ENCODE measurements at regions not wholly inside any gene's neighbourhood (a gene's known extent, or its start where the extent isn't known, plus 50 kb on each side); places are given as distances from the start of the nearest gene placed in this dataset.

- Histone ChIP-seq H3K27me3 (replicated peaks in 1 of 4; ENCODE audit: control insufficient read depth in 3 of 4, extremely low read depth in 1 of 4, insufficient read depth in 3 of 4, low read length in 3 of 4) (no peaks in the 10 kb centered on the region), H3K79me2 (ENCODE audit: control insufficient read depth in 1 of 2, insufficient read depth in 2 of 2, low read length in 2 of 2) (no peaks in the 10 kb centered on the region), H3K4me3 (ENCODE audit: extremely low read depth in 1 of 4, insufficient read depth in 2 of 4, low read depth in 3 of 4, low read length in 4 of 4) (no peak overlapping the region), H3K36me3 (ENCODE audit: control insufficient read depth in 2 of 4, insufficient read depth in 4 of 4, low read length in 3 of 4) (no peaks in the 10 kb centered on the region), H4K5ac (ENCODE audit: insufficient read length, low read depth, low read length) (no peak overlapping the region), H2BK5ac (ENCODE audit: low read depth, low read length) (no peak overlapping the region), H3K18ac (ENCODE audit: extremely low read depth, low read length) (no peak overlapping the region), H3K27ac (ENCODE audit: low read depth, low read length) (no peak overlapping the region), H4K20me1 (replicated peaks in 1 of 2; ENCODE audit: control insufficient read depth in 1 of 2, insufficient read depth in 2 of 2, low read length in 2 of 2) (no peaks in the 10 kb centered on the region), H3K4me2 (ENCODE audit: insufficient read depth in 1 of 2, low read depth in 2 of 2, low read length in 2 of 2) (no peak overlapping the region), H3K23ac (ENCODE audit: insufficient read length) (no peak overlapping the region), H2BK12ac (ENCODE audit: low read depth, low read length) (no peak overlapping the region), H4K8ac (ENCODE audit: extremely low read depth, insufficient read depth, low read length) (no peak overlapping the region), H3K23me2 (ENCODE audit: low read depth, low read length) (no peaks in the 10 kb centered on the region), H3K4ac (replicated peaks; ENCODE audit: insufficient read length, low read depth, low read length) (no peak overlapping the region), H2BK15ac (ENCODE audit: low read length) (no peak overlapping the region), H3K9ac (replicated peaks in 1 of 4; ENCODE audit: extremely low read depth in 1 of 4, low read depth in 3 of 4, low read length in 3 of 4) (no peak overlapping the region), H2AK5ac (ENCODE audit: low read depth, low read length) (no peak overlapping the region), H2AFZ (ENCODE audit: low read length) (no peak overlapping the region), H3K9me3 (ENCODE audit: insufficient read depth in 2 of 2, low read depth in 1 of 2, low read length in 1 of 2) (peaks cover 0 to 6% of the 10 kb centered on the region in 2 experiments; a peak in 2 of 4 replicates), H3K4me1 (replicated peaks in 1 of 4; ENCODE audit: control insufficient read depth in 3 of 4, insufficient read depth in 4 of 4, low read length in 3 of 4) (no peaks in the 10 kb centered on the region), H4K91ac (replicated peaks; ENCODE audit: insufficient read length, low read length) (no peak overlapping the region), H2BK20ac (ENCODE audit: low read length) (no peak overlapping the region), H3K56ac (replicated peaks; ENCODE audit: insufficient read length, low read depth, low read length) (no peak overlapping the region), H3K79me1 (ENCODE audit: low read depth, low read length) (no peaks in the 10 kb centered on the region), H3K14ac (ENCODE audit: insufficient read length) (no peak overlapping the region), H2BK120ac (replicated peaks; ENCODE audit: low read depth, low read length) (no peak overlapping the region)
- 91% methylated on average over 3 of the region's 3 CpGs; no CpG with 5 or more reads in 1 of the 2 experiments for WGBS, 2 experiments (ENCODE audit: extremely low coverage in 1 of 2, insufficient coverage in 1 of 2, insufficient read length in 1 of 2, insufficient replicate concordance in 2 of 2, low coverage in 1 of 2, low lambda C conversion rate in 2 of 2, missing lambda C conversion rate in 1 of 2)
- DNase-seq (ENCODE audit: low read depth in 1 of 2, low spot score in 2 of 2): no peak
- no peak for TF ChIP-seq JUN (IDR thresholded peaks at IDR 0.05; ENCODE audit: low read depth, low read length)
- TF ChIP-seq TEAD4 (IDR thresholded peaks at IDR 0.05; ENCODE audit: low read depth, low read length): no peak
- TF ChIP-seq KDM4A (IDR thresholded peaks at IDR 0.05; ENCODE audit: low read depth, low read length, severe bottlenecking): no peak
- no peak for TF ChIP-seq KDM5A (IDR thresholded peaks at IDR 0.05; ENCODE audit: low read length)
- TF ChIP-seq CHD2 (IDR thresholded peaks at IDR 0.05; ENCODE audit: low read length): no peak
- TF ChIP-seq SP1 (IDR thresholded peaks at IDR 0.05; ENCODE audit: low read depth, low read length): no peak
- no peak for TF ChIP-seq EZH2 (IDR thresholded peaks at IDR 0.05; ENCODE audit: low read depth, low read length, severe bottlenecking)
- no peak for TF ChIP-seq MAFK (IDR thresholded peaks at IDR 0.05; ENCODE audit: low read depth, low read length)
- TF ChIP-seq POLR2AphosphoS5 (IDR thresholded peaks at IDR 0.05; ENCODE audit: low read depth, low read length): no peak
- TF ChIP-seq ZNF274 (IDR thresholded peaks at IDR 0.05; ENCODE audit: borderline replicate concordance, extremely low read depth, low read length): no peak
- TF ChIP-seq BACH1 (IDR thresholded peaks at IDR 0.05; ENCODE audit: low read length): no peak
- TF ChIP-seq RFX5 (IDR thresholded peaks at IDR 0.05; ENCODE audit: borderline replicate concordance, low read depth, low read length): no peak
- TF ChIP-seq SIX5 (IDR thresholded peaks at IDR 0.05; ENCODE audit: low read depth, low read length): no peak
- no peak for TF ChIP-seq CTBP2 (IDR thresholded peaks at IDR 0.05; ENCODE audit: borderline replicate concordance, insufficient read depth, insufficient read length, low read length)
- no peak for TF ChIP-seq CBX8 (IDR thresholded peaks at IDR 0.05; ENCODE audit: borderline replicate concordance, low read depth, low read length)
- no peak for TF ChIP-seq SIRT6 (IDR thresholded peaks at IDR 0.05; ENCODE audit: low read length)
- no peak for TF ChIP-seq POLR2A (IDR thresholded peaks at IDR 0.05; ENCODE audit: control extremely low read depth in 1 of 2, low read depth in 2 of 2, low read length in 2 of 2)
- no peak for TF ChIP-seq JUND (IDR thresholded peaks at IDR 0.05; ENCODE audit: low read length)
- ChIA-PET POLR2A (ENCODE audit: partially characterized antibody) (no interaction called here), CTCF (ENCODE audit: partially characterized antibody) (interaction anchor here (0.9 kb wide), 2 partner anchors 12 to 23 kb away, joined by 3 read pairs; no protein-coding TSS in a partner anchor)
- FAIRE-seq: no peak
These were observed 82.8 kb upstream of the ZNF32 start for GRCh38 chr10:43731486-43731885.

All from H1 (cell line).